GM23248 (cell line): ENCODE measurements at regions not wholly inside any gene's neighbourhood (a gene's known extent, or its start where the extent isn't known, plus 50 kb on each side); places are given as distances from the start of the nearest gene placed in this dataset.

Experiments used
- EZH2 ChIP-seq: fragments of 200-600 bp; sonication (generic); IDR thresholded peaks from 2 replicates; pipeline ENCODE4 v1.6.1; 2018; ENCODE audit warnings: antibody characterized with exemption, mild to moderate bottlenecking; ENCODE audit not compliant: insufficient read depth, poor library complexity, severe bottlenecking
- EZH2phosphoT487 ChIP-seq: fragments of 200-600 bp; sonication (generic); IDR thresholded peaks from 2 replicates; pipeline ENCODE4 v1.6.1; 2018; ENCODE audit warnings: antibody characterized with exemption, moderate library complexity, mild to moderate bottlenecking, low read depth; ENCODE audit not compliant: insufficient read depth

GRCh38 chr10:83178526-83178925 lies 960.8 kb upstream of the GHITM start:
- no peak for TF ChIP-seq EZH2
- TF ChIP-seq EZH2phosphoT487 = no peak
